ENCODE measurements at regions not wholly inside any gene's neighbourhood (a gene's known extent, or its start where the extent isn't known, plus 50 kb on each side); places are given as distances from the start of the nearest gene placed in this dataset.

DNA sequence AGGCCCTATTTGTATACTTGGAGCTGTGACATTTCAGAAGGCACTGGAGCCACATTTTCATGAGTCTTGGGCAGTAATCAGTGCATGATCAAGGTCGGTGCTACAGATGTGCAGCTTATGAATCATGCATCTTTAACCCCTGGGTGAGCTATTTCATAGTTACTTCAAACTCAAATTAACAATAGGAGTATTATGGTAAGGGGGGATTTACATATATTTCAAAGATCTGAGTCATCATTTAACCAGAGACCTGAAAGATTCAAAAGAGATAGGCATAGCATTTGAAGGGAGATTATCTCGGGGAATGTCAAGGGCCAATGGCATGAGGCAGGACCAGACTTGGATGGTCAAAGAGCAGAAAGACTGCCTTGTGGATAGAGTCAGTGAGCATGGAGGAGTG, 169.0 kb upstream of the GRIN3A start:
- Histone ChIP-seq H3K9me3 (ENCODE audit: control insufficient read depth, low read length) (peaks cover 4% of the 10 kb centered on the region), H2AK5ac (ENCODE audit: low read length, severe bottlenecking) (no peak overlapping the region), H3K4ac (ENCODE audit: low read depth in 1 of 2, low read length in 2 of 2) (no peak overlapping the region), H2BK15ac (ENCODE audit: low read depth, poor library complexity, severe bottlenecking) (no peak overlapping the region), H2BK120ac (ENCODE audit: low read depth, low read length) (no peak overlapping the region), H3K4me1 (ENCODE audit: control insufficient read depth, insufficient read depth, low read depth, low read length) (no peaks in the 10 kb centered on the region), H3K27me3 (ENCODE audit: control insufficient read depth in 1 of 2, insufficient read depth in 1 of 2, low read length in 2 of 2) (no peaks in the 10 kb centered on the region), H3K36me3 (ENCODE audit: control insufficient read depth in 1 of 2, insufficient read depth in 2 of 2, low read depth in 1 of 2, low read length in 2 of 2) (no peaks in the 10 kb centered on the region), H3K4me3 (ENCODE audit: insufficient read depth in 1 of 2, low read depth in 1 of 2, low read length in 2 of 2) (no peak overlapping the region), H3K9ac (ENCODE audit: low read length) (no peak overlapping the region), H3K23ac (ENCODE audit: low read length in 2 of 2) (no peak overlapping the region), H3K27ac (ENCODE audit: low read length, poor library complexity, severe bottlenecking) (no peak overlapping the region), H3K79me1 (replicated peaks; ENCODE audit: low read length, poor library complexity, severe bottlenecking) (no peaks in the 10 kb centered on the region), H2BK12ac (ENCODE audit: low read length in 2 of 2) (no peak overlapping the region), H3K4me2 (ENCODE audit: low read length, poor library complexity, severe bottlenecking) (no peak overlapping the region), H3K18ac (ENCODE audit: low read depth in 1 of 2, low read length in 2 of 2) (no peak overlapping the region), H2AFZ (ENCODE audit: low read depth, low read length) (no peak overlapping the region), H2BK5ac (ENCODE audit: low read depth, low read length, poor library complexity, severe bottlenecking) (no peak overlapping the region), H4K8ac (ENCODE audit: low read length) (no peak overlapping the region), H4K91ac (ENCODE audit: low read length) (no peak overlapping the region), H3K14ac (ENCODE audit: low read length in 2 of 2) (no peak overlapping the region)
- 78% methylated on average over 1 of the region's 2 CpGs for WGBS
- DNase-seq = no peak

DNA sequence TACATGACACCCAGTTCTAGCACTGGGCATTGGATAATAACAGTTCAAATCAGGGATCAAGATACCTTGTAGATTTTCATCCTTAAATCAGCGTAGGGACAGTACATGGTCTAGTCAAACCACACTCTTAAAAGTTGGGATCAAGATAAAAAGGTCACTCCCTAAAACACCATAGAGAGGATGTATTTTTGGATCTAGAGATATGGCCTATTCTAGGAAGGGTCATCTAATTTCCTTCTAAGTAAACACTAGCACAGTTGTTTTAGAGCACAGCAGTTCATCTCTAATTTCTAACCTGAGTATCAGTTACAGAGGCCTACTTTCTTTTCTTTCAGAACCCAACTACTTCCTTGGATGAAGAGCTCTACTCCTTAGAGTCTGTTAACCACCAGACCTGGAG, 166.4 kb upstream of the GRIN3A start:
- Histone ChIP-seq H4K8ac (ENCODE audit: low read length) (no peak overlapping the region), H3K4ac (ENCODE audit: low read depth in 1 of 2, low read length in 2 of 2) (no peak overlapping the region), H2BK15ac (ENCODE audit: low read depth, poor library complexity, severe bottlenecking) (no peak overlapping the region), H2BK120ac (ENCODE audit: low read depth, low read length) (no peak overlapping the region), H3K36me3 (ENCODE audit: control insufficient read depth in 1 of 2, insufficient read depth in 2 of 2, low read depth in 1 of 2, low read length in 2 of 2) (no peaks in the 10 kb centered on the region), H3K18ac (ENCODE audit: low read depth in 1 of 2, low read length in 2 of 2) (no peak overlapping the region), H3K23ac (ENCODE audit: low read length in 2 of 2) (no peak overlapping the region), H4K91ac (ENCODE audit: low read length) (no peak overlapping the region), H2AFZ (ENCODE audit: low read depth, low read length) (no peak overlapping the region), H3K9me3 (ENCODE audit: control insufficient read depth, low read length) (peaks cover 4% of the 10 kb centered on the region), H3K27me3 (ENCODE audit: control insufficient read depth in 1 of 2, insufficient read depth in 1 of 2, low read length in 2 of 2) (no peaks in the 10 kb centered on the region), H2AK5ac (ENCODE audit: low read length, severe bottlenecking) (no peak overlapping the region), H2BK12ac (ENCODE audit: low read length in 2 of 2) (no peak overlapping the region), H3K4me1 (ENCODE audit: control insufficient read depth, insufficient read depth, low read depth, low read length) (no peaks in the 10 kb centered on the region), H3K4me2 (ENCODE audit: low read length, poor library complexity, severe bottlenecking) (no peak overlapping the region), H3K4me3 (ENCODE audit: insufficient read depth in 1 of 2, low read depth in 1 of 2, low read length in 2 of 2) (no peak overlapping the region), H2BK5ac (ENCODE audit: low read depth, low read length, poor library complexity, severe bottlenecking) (no peak overlapping the region), H3K14ac (ENCODE audit: low read length in 2 of 2) (no peak overlapping the region), H3K79me1 (replicated peaks; ENCODE audit: low read length, poor library complexity, severe bottlenecking) (no peaks in the 10 kb centered on the region), H3K27ac (ENCODE audit: low read length, poor library complexity, severe bottlenecking) (no peak overlapping the region), H3K9ac (ENCODE audit: low read length) (no peak overlapping the region)
- 83% methylated on average over 1 of the region's 1 CpG for WGBS
- DNase-seq = no peak

DNA sequence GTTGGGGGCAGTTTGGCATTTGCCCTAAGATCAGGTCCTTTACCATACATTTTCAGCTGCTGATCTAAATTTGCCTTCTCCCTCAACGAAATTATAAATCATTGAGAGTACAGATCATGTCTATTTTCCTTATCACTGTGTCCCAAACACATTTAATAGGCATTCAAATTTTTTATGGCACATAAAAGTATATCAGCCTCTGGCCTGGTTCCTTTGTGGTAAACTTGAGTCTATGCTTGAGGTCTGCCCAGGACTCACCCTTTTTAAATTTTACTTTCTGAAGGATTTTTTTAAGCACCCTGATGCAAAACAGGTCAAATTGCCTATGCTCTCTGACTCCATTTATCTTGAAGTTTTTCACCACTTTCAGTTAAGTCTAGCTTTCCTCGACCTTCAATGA, 163.6 kb upstream of the GRIN3A start:
- H4K8ac ChIP-seq (ENCODE audit: low read length) = no peak overlapping the region
- H3K4me2 ChIP-seq (ENCODE audit: low read length, poor library complexity, severe bottlenecking) = no peak overlapping the region
- no peaks in the 10 kb centered on the region for H3K4me1 ChIP-seq (ENCODE audit: control insufficient read depth, insufficient read depth, low read depth, low read length)
- H3K23ac ChIP-seq (ENCODE audit: low read length in 2 of 2) = no peak overlapping the region
- no peak overlapping the region for H3K9ac ChIP-seq (ENCODE audit: low read length)
- no peak overlapping the region for H4K91ac ChIP-seq (ENCODE audit: low read length)
- no peaks in the 10 kb centered on the region for H3K79me1 ChIP-seq (replicated peaks; ENCODE audit: low read length, poor library complexity, severe bottlenecking)
- no peak overlapping the region for H3K4me3 ChIP-seq (ENCODE audit: insufficient read depth in 1 of 2, low read depth in 1 of 2, low read length in 2 of 2)
- H3K27ac ChIP-seq (ENCODE audit: low read length, poor library complexity, severe bottlenecking) = no peak overlapping the region
- H3K9me3 ChIP-seq (ENCODE audit: control insufficient read depth, low read length) = no peaks in the 10 kb centered on the region
- WGBS = 73% methylated on average over 1 of the region's 2 CpGs
- no peak overlapping the region for H3K18ac ChIP-seq (ENCODE audit: low read depth in 1 of 2, low read length in 2 of 2)
- no peaks in the 10 kb centered on the region for H3K27me3 ChIP-seq (ENCODE audit: control insufficient read depth in 1 of 2, insufficient read depth in 1 of 2, low read length in 2 of 2)
- H2BK120ac ChIP-seq (ENCODE audit: low read depth, low read length) = no peak overlapping the region
- H3K36me3 ChIP-seq (ENCODE audit: control insufficient read depth in 1 of 2, insufficient read depth in 2 of 2, low read depth in 1 of 2, low read length in 2 of 2) = no peaks in the 10 kb centered on the region
- no peak overlapping the region for H2AFZ ChIP-seq (ENCODE audit: low read depth, low read length)
- no peak overlapping the region for H3K14ac ChIP-seq (ENCODE audit: low read length in 2 of 2)
- no peak overlapping the region for H2AK5ac ChIP-seq (ENCODE audit: low read length, severe bottlenecking)
- H2BK15ac ChIP-seq (ENCODE audit: low read depth, poor library complexity, severe bottlenecking) = no peak overlapping the region
- no peak overlapping the region for H2BK12ac ChIP-seq (ENCODE audit: low read length in 2 of 2)
- DNase-seq = no peak
- no peak overlapping the region for H3K4ac ChIP-seq (ENCODE audit: low read depth in 1 of 2, low read length in 2 of 2)
- H2BK5ac ChIP-seq (ENCODE audit: low read depth, low read length, poor library complexity, severe bottlenecking) = no peak overlapping the region

DNA sequence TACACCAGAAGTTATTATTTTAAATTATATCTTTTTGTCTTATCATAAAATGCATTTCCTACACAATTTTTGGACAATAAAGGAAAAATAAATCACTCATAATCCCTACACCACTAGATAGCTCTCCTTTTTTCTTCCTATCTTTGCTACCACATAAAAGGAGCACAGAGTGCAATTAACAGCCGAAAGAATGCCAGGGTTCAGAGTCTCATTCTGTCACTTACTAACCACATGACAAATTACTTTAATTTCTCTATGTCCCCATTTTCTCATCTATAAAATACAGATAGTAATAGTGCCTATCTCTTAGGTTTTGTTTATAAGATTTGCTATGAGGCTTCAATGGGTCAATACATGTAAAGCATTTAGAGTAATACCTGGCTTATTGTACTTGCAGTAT, 158.7 kb upstream of the GRIN3A start:
- H3K18ac ChIP-seq (ENCODE audit: low read depth in 1 of 2, low read length in 2 of 2) = no peak overlapping the region
- H3K27me3 ChIP-seq (ENCODE audit: control insufficient read depth in 1 of 2, insufficient read depth in 1 of 2, low read length in 2 of 2) = peaks cover 0 to 5% of the 10 kb centered on the region in 2 experiments
- WGBS = 91% methylated on average over 1 of the region's 1 CpG
- H3K4me2 ChIP-seq (ENCODE audit: low read length, poor library complexity, severe bottlenecking) = no peak overlapping the region
- no peak overlapping the region for H3K23ac ChIP-seq (ENCODE audit: low read length in 2 of 2)
- no peaks in the 10 kb centered on the region for H3K4me1 ChIP-seq (ENCODE audit: control insufficient read depth, insufficient read depth, low read depth, low read length)
- no peak overlapping the region for H3K4ac ChIP-seq (ENCODE audit: low read depth in 1 of 2, low read length in 2 of 2)
- no peak overlapping the region for H2BK12ac ChIP-seq (ENCODE audit: low read length in 2 of 2)
- H2BK15ac ChIP-seq (ENCODE audit: low read depth, poor library complexity, severe bottlenecking) = no peak overlapping the region
- no peak overlapping the region for H4K8ac ChIP-seq (ENCODE audit: low read length)
- H3K4me3 ChIP-seq (ENCODE audit: insufficient read depth in 1 of 2, low read depth in 1 of 2, low read length in 2 of 2) = no peak overlapping the region
- no peak overlapping the region for H3K14ac ChIP-seq (ENCODE audit: low read length in 2 of 2)
- H2BK5ac ChIP-seq (ENCODE audit: low read depth, low read length, poor library complexity, severe bottlenecking) = no peak overlapping the region
- no peak overlapping the region for H2AK5ac ChIP-seq (ENCODE audit: low read length, severe bottlenecking)
- H3K79me1 ChIP-seq (replicated peaks; ENCODE audit: low read length, poor library complexity, severe bottlenecking) = no peaks in the 10 kb centered on the region
- no peak overlapping the region for H3K27ac ChIP-seq (ENCODE audit: low read length, poor library complexity, severe bottlenecking)
- H4K91ac ChIP-seq (ENCODE audit: low read length) = no peak overlapping the region
- no peak overlapping the region for H3K9ac ChIP-seq (ENCODE audit: low read length)
- no peak for DNase-seq
- no peak overlapping the region for H2BK120ac ChIP-seq (ENCODE audit: low read depth, low read length)
- no peaks in the 10 kb centered on the region for H3K36me3 ChIP-seq (ENCODE audit: control insufficient read depth in 1 of 2, insufficient read depth in 2 of 2, low read depth in 1 of 2, low read length in 2 of 2)
- no peak overlapping the region for H2AFZ ChIP-seq (ENCODE audit: low read depth, low read length)
- no peaks in the 10 kb centered on the region for H3K9me3 ChIP-seq (ENCODE audit: control insufficient read depth, low read length)
